NAMALWA (cell line): ENCODE measurements at regions not wholly inside any gene's neighbourhood (a gene's known extent, or its start where the extent isn't known, plus 50 kb on each side); places are given as distances from the start of the nearest gene placed in this dataset.
"Not testable (repeated sequence)": the region's sequence is repeated elsewhere in the genome, so short reads cannot be mapped to it uniquely, and the experiment has no call there.

Experiments used
- DNase-seq: peaks from one replicate; pipeline ENCODE4 v3.0.0-alpha.2; 2015; ENCODE audit warnings: low spot score

DNA sequence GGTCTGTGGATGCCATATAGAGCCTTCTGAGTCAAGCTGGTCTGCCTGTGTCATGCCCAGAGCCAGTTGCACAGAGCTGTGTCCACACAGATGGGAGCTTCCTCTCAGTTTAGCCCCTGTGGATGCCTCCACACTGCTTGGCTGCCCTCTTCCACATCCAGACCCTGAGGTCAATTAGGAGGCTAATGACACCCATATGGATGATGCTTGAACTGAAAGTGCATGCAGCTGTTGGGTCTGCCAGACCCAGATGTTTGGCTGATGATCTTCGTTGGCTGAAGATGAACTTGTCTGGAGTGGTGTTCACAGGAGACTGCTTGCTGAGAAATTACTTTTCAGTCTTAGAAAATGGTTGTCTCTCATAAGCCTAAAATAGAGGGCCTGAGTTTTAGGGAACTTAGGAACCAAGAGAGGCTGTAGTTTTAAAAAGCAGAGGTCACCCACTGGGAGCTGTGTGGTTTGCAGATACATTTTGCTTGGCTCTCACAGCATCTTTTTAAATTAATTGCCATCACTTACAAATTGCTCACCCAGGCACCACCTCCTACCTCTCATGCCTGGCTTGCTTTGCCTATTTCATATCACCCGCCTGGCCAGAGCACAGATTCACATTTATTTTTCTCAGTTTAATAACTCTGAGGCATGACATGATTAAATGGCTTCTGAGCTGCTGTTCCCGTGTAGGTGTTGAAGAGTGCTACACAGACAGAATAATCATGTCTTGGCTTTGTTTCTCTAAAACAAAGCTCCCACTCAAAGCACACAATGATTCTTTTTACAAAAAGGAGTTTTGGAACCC is 176.1 kb downstream of the MINAR1 start:
- no peak for DNase-seq

DNA sequence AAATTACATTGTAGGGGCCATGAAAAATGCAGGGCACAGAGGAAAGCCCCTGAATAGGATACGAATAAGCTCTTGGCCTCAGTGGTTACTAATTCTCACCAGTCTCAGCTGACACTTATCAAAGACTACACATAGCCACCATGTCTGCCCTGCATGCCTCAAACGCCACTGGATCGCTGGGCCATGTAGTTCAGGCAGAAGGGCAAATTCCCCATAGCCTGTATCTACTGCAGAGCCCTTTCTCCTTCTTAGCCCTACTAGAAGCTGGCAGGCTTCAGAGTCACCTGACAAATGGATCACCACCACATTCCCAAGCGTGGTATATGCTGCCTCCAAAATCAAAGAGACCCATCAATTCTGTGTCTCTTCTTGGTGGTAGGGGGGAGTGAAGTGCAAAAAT is 177.4 kb downstream of the MINAR1 start:
- DNase-seq: no peak

DNA sequence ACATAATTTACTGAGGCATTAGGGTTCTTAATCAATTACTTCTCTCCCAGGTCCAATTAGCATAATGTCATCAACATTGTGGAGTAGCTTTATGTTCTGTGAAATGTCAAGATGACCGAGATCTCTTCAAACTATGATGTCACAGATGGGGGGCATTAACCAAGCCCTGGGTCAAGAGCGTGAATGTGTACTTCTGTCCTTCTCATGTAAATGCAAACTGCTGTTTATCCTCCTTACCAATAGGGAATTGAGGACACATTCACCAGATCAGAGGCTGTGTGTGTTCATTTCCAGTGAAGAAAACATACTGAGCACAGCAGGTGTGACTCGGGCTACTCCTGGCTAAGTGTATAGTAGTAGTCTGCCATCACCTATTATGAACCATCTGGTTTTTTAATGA is 177.9 kb downstream of the MINAR1 start:
- no peak for DNase-seq

DNA sequence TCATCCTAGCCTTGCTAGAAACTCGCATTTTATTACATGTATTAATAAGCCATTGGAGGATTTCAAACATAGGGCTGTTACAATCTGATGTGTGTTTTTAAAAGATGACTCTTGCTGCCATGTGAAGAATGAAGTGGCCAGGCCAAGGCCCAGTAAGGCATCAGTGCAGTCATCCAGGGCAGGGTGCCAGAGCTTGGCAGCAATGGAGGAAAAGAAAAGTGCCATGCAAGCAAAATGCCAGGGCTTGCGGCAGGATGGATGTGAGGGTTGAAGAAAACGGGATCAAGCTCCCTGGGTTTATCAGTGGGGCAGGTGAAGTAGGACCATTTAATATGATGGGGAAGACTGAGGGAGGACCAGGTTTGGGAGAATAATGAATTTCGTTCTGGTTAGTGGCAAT is 183.6 kb downstream of the MINAR1 start:
- no peak for DNase-seq

GRCh38 chr15:79617071-79617470 is 184.9 kb downstream of the MINAR1 start:
- DNase-seq: no peak

DNA sequence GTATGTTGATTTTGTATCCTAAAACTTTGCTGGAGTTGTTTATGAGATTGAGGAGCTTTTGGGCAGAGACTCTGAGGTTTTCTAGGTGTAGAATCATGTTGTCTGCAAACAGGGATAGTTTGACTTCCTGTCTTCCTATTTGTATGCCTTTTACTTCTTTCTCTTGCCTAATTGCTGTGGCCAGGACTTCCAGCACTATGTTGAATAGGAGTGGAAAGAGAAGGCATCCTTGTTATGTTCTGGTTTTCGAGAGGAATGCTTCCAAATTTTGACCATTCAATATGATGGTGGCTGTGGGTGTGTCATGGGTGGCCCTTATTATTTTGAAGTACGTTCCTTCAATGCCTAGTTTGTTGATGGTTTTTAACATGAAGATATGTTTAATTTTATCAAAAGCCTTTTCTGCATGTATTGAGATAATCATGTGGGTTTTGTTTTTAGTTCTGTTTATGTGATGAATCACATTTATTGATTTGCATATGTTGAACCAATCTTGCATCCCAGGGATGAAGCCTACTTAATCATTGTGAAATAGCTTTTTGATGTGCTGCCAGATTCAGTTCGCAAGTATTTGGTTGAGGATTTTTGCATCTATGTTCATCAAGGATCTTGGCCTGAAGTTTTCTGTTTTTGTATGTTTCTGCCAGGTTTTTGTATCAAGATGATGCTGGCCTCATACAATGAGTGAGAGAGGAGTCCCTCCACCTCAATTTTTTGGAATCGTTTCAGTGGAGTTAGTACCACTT is 188.1 kb downstream of the MINAR1 start:
- DNase-seq: no peak

DNA sequence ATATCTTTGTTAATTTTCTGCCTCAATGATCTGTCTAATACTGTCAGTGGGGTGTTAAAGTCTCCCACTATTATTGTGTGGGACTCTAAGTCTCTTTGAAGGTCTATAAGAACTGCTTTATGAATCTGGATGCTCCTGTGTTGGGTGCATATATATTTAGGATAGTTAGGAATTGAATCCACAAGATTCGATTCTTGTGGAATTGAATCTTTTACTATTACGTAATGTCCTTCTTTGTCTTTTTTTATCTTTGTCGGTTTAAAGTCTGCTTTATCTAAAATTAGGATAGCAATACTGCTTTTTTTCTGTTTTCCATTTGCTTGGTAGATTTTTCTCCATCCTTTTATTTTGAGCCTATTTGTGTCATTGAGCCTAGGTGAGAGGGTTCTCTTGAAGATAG is 189.7 kb downstream of the MINAR1 start:
- DNase-seq: not testable (repeated sequence)

DNA sequence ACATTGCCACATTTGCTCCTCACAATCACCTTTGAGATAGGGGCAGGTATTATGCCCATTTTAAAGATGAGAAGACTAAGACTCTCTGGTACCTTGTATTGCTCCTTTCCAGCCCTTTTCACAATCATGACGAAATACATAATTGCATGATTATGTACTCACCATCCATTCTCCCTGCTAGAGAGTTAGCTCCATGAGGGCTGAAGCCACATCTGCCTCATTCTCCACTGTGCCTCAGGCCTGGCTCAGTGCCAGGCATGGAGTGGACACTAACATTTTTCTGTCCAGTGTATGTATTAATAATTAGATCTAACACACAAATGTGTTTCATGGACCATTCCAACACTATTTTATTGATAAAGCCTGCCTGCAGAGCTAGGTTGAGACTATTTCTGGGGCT is 191.4 kb downstream of the MINAR1 start:
- no peak for DNase-seq

- DNase-seq: no peak
These were observed 197.6 kb downstream of the MINAR1 start for GRCh38 chr15:79629687-79630086.

DNA sequence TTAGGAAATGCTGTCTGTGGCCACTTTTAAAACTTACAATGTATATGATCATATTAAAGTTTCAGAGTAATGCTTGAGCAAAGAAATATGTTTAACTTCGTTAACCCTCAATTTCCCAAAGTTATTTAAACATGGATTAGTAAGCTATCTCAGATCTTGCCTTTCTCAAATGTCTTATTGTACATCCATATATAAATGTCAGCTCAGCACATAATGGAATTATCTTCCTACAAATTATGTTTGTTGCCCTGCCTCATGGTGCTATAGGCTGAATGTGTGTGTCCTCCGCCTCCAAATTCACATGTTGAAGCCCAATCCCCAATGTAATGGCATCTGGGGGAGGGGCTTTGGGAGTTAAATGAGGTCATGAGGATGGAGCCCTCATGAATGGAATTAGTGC is 200.3 kb downstream of the MINAR1 start:
- DNase-seq: no peak

DNA sequence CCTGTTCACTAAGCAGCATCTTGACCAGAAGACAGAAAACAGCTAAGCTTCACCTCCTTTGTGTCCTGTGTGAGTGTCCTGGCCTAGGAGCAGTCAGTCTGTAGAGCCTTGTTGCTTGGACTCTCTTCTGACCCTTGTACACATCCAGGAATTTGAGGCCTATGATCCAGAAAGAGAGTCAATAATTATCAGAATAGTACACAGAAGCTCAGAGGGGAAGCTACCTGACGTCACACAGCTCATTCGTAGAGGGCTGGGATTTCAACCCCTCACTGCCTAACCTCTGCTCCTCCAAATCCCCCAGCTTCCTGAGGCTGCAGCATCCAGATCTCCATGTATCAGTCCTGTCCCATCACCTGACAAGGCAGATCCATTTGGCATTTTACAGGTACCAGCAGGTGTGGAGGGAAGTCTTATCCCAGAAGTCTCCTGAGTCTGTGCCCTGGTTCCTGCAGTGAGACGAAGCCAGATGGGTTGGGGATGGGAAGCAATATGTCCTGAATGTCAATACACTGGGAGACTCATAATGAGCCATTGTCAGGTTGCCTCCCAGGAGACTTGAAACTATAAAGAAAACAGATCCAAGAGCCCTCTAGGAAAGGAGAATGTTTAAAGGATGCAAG is 203.1 kb downstream of the MINAR1 start:
- DNase-seq: no peak

GRCh38 chr15:79635897-79636561 is 203.9 kb downstream of the MINAR1 start:
- DNase-seq: no peak

- DNase-seq: no peak
These were observed 208.1 kb downstream of the MINAR1 start for GRCh38 chr15:79640206-79640605.

DNA sequence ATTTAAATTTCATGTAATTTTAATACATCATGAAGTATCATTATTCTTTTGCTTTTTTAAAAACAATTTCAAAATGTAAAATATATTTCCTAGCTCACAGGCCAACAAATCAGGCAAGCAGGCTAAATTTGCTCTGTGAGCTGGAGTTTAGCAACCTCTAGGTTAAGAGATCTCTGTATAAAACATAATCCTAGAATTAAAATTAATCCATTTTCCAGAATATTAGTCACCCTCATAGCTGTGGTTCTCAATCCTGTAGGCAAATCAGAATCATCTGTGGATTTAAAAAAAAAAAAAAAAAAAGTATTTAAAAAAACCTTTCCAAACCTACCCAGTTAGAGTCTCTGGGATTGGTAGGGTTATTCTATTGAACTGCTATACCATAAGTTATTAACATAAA is 209.7 kb downstream of the MINAR1 start:
- no peak for DNase-seq

- no peak for DNase-seq
These were observed 211.3 kb downstream of the MINAR1 start for GRCh38 chr15:79643393-79643792.

DNA sequence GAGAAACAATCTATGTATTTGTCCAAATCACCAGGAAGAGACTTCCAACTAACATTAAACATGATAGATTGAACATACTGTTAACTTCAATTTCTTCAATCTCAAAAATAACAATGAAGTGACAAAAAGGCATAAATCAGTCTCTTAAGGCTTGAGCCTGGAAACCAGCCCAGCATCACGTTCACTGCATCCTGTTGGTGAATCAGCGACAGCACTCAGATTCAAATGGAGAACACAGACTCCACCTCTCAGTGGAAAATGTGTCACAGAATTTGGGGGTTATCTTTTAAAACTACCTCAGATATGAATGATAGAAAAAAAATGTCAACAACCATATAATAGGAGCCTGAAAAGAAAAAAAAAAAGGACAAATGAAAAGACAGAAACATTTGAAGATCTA is 212.0 kb downstream of the MINAR1 start:
- DNase-seq: no peak

GRCh38 chr15:79652972-79653371 is 220.8 kb downstream of the MINAR1 start:
- DNase-seq: not testable (repeated sequence)

GRCh38 chr15:79653533-79653932 is 221.4 kb downstream of the MINAR1 start:
- no peak for DNase-seq

- no peak for DNase-seq
These were observed 224.2 kb downstream of the MINAR1 start for GRCh38 chr15:79656151-79657000.

DNA sequence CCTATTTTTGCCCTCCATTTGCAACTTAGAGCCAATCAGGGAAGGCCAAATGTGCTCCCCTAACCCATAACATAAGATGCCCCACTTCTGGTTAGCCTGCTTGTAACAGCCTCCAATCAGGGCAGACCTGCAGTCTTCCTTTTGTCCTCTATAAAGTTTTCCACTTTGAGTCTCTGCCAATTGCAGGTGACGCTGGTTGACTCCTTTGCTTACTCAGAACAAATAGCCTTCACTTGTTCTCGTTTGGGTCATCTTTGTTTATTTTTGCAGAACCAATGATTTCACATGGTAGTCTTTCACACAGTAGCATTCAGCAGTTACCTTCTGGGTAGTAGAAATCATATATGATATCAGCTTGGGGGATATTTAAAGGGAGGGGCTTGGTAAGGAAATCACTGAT is 225.6 kb downstream of the MINAR1 start:
- no peak for DNase-seq

DNA sequence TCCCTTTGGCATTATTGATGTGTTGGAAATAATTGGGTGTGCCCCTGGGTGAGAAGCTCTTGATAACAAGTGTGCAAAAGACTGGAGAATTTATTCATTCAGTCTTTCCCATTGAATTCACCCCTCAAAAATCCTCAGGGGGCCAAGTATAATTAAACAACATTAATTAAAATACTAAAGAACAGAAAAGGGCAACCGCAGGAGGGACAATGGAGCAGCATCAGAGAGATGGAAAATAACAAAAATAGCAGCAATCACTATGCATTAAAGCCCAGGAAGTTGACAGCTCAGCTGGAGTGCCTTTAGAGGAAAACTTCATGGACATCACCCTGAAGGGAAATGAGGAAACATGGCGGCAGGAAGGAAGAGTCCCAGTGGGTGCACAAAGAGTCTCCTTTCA is 227.6 kb downstream of the MINAR1 start:
- DNase-seq: no peak

- DNase-seq: no peak
These were observed 229.3 kb downstream of the MINAR1 start for GRCh38 chr15:79661411-79661810.
